Right lobe of liver (tissue), 6 donors: ENCODE measurements at regions not wholly inside any gene's neighbourhood (a gene's known extent, or its start where the extent isn't known, plus 50 kb on each side); places are given as distances from the start of the nearest gene placed in this dataset.

Source experiments
- ATAC-seq, 4 donors: fragments of 200-7000 bp; cut with Tn5 transposase; one replicate each; pipeline ENCODE4 v1.9.1; 2020; ENCODE audit warnings: mild to moderate bottlenecking in 4 of 4, moderate library complexity in 4 of 4
- DNase-seq, 3 donors: peaks; one replicate each; pipeline ENCODE4 v3.0.0-alpha.2; 2020
- H3K27ac ChIP-seq, 3 donors: fragments of 200-600 bp; one replicate each; pipeline ENCODE4 v1.8.0; 2022
- H3K27me3 ChIP-seq, 2 donors: fragments of 200-600 bp; one replicate each; pipeline ENCODE4 v1.8.0; 2022
- H3K36me3 ChIP-seq, 4 donors: fragments of 200-600 bp; sonication (generic) in 1 of 4; one replicate each; pipeline versions ENCODE4 v1.5.1 to v1.8.0; 2017 to 2022; ENCODE audit warnings: control low read depth in 1 of 4
- H3K4me1 ChIP-seq, 4 donors: fragments of 200-600 bp; sonication (generic) in 1 of 4; one replicate each; pipeline versions ENCODE4 v1.5.1 to v1.8.0; 2017 to 2022; ENCODE audit warnings: control low read depth in 1 of 4
- H3K4me3 ChIP-seq, 3 donors: fragments of 200-600 bp; one replicate each; pipeline ENCODE4 v1.8.0; 2022
- H3K9me3 ChIP-seq, 4 donors: fragments of 200-600 bp; sonication (generic) in 1 of 4; one replicate each; pipeline versions ENCODE4 v1.5.1 to v1.8.0; 2017 to 2022; ENCODE audit warnings: control low read depth in 1 of 4
- CTCF ChIP-seq, 4 donors: fragments of 200-600 bp in 3 of 4; fragments of 450-650 bp in 1 of 4; IDR thresholded peaks; one replicate each; pipeline versions ENCODE4 v1.5.1 to v1.8.0; 2016 to 2022; ENCODE audit warnings: antibody characterized with exemption in 4 of 4, mild to moderate bottlenecking in 2 of 4
- POLR2A ChIP-seq: fragments of 450-650 bp; IDR thresholded peaks from one replicate; pipeline ENCODE4 v1.6.1; 2017; ENCODE audit warnings: antibody characterized with exemption, mild to moderate bottlenecking
- WGBS: methylation state at CpG from one replicate; pipeline ENCODE4 v1.1.6; 2018; ENCODE audit warnings: low coverage, low lambda C conversion rate; ENCODE audit not compliant: insufficient coverage; ENCODE audit errors: missing lambda C conversion rate; 5-methylcytosine and 5-hydroxymethylcytosine counted together
- intact Hi-C, 2 donors: fragments of 100-400 bp; cut with DNase I; formaldehyde crosslinking; loops; one replicate each; pipeline versions ENCODE4 v1.11.2 to v1.14.1; 2022
- donor health status: DM: no; HTN: yes; CAD: no.
- donor health status: DM: no; HTN: no; CAD: no.
- donor health status: DM: no; HTN: no; CAD: no.
- donor health status: DM: no; HTN: yes; CAD: no.
- donor health status: DM: no; HTN: yes; CAD: no.

DNA sequence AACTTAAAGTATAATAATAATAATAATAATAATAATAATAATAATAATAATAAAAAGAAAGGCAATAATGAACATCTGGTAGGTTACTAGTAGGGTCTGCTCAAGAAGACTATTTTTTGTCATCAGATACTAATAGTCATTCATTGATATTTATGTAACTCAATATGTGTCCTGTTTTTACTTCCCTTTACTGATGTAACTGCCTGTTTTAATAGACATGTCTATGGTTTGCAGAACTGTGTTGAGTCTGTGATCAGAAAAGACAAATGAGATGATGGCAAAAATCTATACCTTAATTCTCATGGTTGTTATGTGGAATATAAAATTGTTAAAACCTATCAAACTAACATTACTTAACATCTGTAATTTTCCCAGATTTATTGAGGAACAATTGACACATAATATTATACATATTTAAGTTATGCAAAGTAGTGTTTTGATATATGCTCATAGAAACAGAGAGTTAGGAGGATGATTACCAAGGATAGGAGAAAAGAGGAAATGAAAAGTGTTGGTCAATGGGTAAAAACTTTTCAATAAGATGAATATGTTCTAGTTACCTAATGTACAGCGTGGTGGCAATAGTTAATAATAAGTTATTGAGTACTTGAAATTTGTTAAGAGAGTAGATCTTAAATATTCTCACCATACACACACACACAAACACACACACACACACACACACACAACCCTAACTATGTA lies 699.4 kb downstream of the ZPLD1 start:
- Histone ChIP-seq H3K36me3 (no peaks in the 10 kb centered on the region), H3K27ac (no peak overlapping the region), H3K9me3 (no peaks in the 10 kb centered on the region), H3K4me3 (no peak overlapping the region), H3K4me1 (no peaks in the 10 kb centered on the region), H3K27me3 (no peaks in the 10 kb centered on the region)
- DNase-seq (no peak), ATAC-seq (no peak)
- TF ChIP-seq CTCF (IDR thresholded peaks at IDR 0.05): no peak
- TF ChIP-seq POLR2A: no peak
- whole genome bisulfite sequencing: 70% methylated on average over 1 of the region's 1 CpG
- intact Hi-C loops: no loop called here

DNA sequence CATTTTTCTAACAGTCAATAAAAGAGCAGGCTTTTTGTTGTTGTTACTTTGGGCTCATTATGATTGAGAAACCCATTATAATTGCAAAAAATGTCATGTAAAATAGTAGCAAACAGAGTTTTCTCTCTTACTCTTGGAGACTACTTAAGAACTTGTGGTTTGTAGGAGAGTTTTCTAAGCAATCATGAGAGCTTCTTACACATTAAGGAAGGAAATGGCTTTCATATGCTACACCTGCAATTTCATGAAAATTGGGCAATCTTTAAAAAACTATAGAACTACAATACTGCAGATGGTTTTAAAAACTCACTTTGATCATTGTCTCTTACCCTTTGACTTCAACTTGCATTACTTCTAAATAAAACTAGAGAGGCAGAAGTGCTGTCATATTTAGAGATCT lies 701.8 kb downstream of the ZPLD1 start:
- H3K4me1 ChIP-seq: no peaks in the 10 kb centered on the region
- H3K36me3 ChIP-seq: no peaks in the 10 kb centered on the region
- no peak for ATAC-seq
- TF ChIP-seq CTCF (IDR thresholded peaks at IDR 0.05) (no peak), POLR2A (no peak)
- H3K4me3 ChIP-seq: no peak overlapping the region
- no peak overlapping the region for H3K27ac ChIP-seq
- intact Hi-C loops: no loop called here
- no peaks in the 10 kb centered on the region for H3K27me3 ChIP-seq
- no peak for DNase-seq
- H3K9me3 ChIP-seq: no peaks in the 10 kb centered on the region

GRCh38 chr3:103137830-103138229 lies 703.0 kb downstream of the ZPLD1 start:
- intact Hi-C loops: no loop called here
- Histone ChIP-seq H3K27me3 (no peaks in the 10 kb centered on the region), H3K27ac (no peak overlapping the region), H3K4me1 (no peaks in the 10 kb centered on the region), H3K4me3 (no peak overlapping the region), H3K9me3 (no peaks in the 10 kb centered on the region), H3K36me3 (no peaks in the 10 kb centered on the region)
- ATAC-seq: no peak
- no peak for DNase-seq
- TF ChIP-seq POLR2A: no peak
- no peak for TF ChIP-seq CTCF (IDR thresholded peaks at IDR 0.05)

- ATAC-seq (no peak), DNase-seq (no peak)
- H3K27ac ChIP-seq: no peak overlapping the region
- no peak overlapping the region for H3K4me3 ChIP-seq
- intact Hi-C loops: no loop called here
- WGBS: 33% methylated on average over 1 of the region's 1 CpG
- H3K36me3 ChIP-seq: no peaks in the 10 kb centered on the region
- H3K4me1 ChIP-seq: no peaks in the 10 kb centered on the region
- H3K9me3 ChIP-seq: no peaks in the 10 kb centered on the region
- TF ChIP-seq CTCF (IDR thresholded peaks at IDR 0.05): no peak
- H3K27me3 ChIP-seq: no peaks in the 10 kb centered on the region
These were observed 723.4 kb downstream of the ZPLD1 start for GRCh38 chr3:103158183-103158582.

GRCh38 chr3:103166890-103167289 lies 732.1 kb downstream of the ZPLD1 start:
- no peaks in the 10 kb centered on the region for H3K36me3 ChIP-seq
- no peak overlapping the region for H3K4me3 ChIP-seq
- H3K27me3 ChIP-seq: no peaks in the 10 kb centered on the region
- no peaks in the 10 kb centered on the region for H3K4me1 ChIP-seq
- intact Hi-C loops: no loop called here
- no peak for TF ChIP-seq CTCF (IDR thresholded peaks at IDR 0.05)
- TF ChIP-seq POLR2A: no peak
- no peaks in the 10 kb centered on the region for H3K9me3 ChIP-seq
- DNase-seq (no peak), ATAC-seq (no peak)
- WGBS: no CpG with 5 or more reads among the region's 13 CpGs
- no peak overlapping the region for H3K27ac ChIP-seq
